NCI-H748 (cell line): ENCODE measurements at regions not wholly inside any gene's neighbourhood (a gene's known extent, or its start where the extent isn't known, plus 50 kb on each side); places are given as distances from the start of the nearest gene placed in this dataset.
"Not testable (repeated sequence)": the region's sequence is repeated elsewhere in the genome, so short reads cannot be mapped to it uniquely, and the experiment has no call there.

Experiments used
- DNase-seq: peaks from one replicate; lab custom pipeline; 2025; ENCODE audit not compliant: unreplicated experiment; lab: John Stamatoyannopoulos, UW

DNA sequence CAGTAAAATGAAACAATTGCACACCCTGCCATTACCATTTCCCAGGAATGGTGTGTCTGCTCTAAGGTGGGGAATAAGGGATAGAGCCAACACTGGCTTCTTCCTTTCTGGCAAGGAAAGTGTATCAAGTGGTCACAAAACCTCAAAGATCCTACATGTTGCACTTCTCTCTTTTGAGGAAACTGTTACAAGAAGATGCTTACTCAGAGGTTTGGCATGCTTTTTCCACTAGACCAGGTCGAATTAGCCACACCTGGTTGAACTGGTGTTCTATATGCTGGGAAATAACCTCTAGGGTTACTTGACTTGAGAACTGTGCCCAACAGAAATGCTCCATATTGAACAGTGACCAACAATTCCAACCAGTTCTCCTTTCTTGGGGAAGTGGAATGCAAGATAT, 102.9 kb downstream of the LRRN1 start:
- no peak for DNase-seq

- no peak for DNase-seq
These were observed 106.9 kb downstream of the LRRN1 start for GRCh38 chr3:3906171-3906570.

- no peak for DNase-seq
These were observed 107.8 kb downstream of the LRRN1 start for GRCh38 chr3:3907023-3907422.

DNA sequence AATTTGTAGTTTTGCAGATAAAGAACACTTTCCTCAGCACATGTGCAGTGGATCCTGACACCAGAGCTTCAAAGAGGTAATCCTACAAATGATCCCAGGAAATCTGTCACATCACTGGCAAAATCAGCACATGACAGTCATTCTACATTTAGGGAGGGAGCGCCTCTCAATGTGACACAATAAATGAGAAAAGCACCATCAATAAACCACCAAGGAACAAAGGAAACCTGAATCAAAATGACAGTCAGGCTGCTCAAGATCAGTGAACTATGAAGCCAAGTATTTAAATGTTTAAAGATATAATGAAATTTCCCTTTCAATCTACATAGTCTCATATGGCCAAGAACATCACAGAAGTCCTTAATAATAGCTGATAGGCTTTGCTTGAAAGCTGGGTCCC, 119.5 kb downstream of the LRRN1 start:
- no peak for DNase-seq

GRCh38 chr3:3919316-3919715, 120.1 kb downstream of the LRRN1 start:
- no peak for DNase-seq

GRCh38 chr3:3923619-3924018, 124.4 kb downstream of the LRRN1 start:
- DNase-seq, result no peak

GRCh38 chr3:3927198-3927597, 128.0 kb downstream of the LRRN1 start:
- DNase-seq, result no peak

DNA sequence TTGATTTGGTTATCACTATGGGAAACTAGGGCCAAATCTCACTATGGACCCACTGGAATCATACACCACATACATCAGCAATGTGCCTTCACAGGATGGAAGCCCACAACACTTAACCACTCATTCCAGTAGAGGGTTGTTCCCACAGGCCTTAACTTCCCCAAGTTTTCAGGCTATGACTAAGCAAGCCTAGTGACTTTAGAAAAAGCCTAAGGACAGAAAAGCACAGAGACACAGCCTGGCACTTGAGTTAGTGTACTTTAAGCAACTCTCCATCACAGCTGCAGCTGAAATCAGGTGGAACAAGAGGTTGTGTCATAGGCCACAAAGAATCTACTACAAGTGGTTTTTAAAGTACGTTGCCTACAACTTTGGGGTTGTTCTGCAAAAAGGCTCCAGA, 128.7 kb downstream of the LRRN1 start:
- no peak for DNase-seq

- not testable (repeated sequence) for DNase-seq
These were observed 142.1 kb downstream of the LRRN1 start for GRCh38 chr3:3941380-3941779.

DNA sequence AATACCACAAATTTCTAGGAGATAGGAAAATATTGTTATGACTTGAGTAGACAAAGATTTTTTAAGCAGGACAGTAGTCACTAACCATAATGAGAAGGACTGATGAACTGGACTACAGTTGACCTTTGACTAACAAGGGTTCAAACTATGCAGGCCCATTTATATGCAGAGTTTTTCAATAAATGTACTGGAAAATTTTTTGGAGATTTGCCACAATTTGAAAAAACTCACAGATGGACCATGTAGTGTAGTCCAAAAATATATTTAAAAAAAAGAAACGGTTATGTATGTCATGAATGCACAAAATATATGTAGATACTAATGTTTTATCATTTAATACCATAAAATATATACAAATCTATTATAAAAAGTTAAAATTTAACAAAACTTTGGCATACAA, 151.8 kb downstream of the LRRN1 start:
- DNase-seq, result no peak

DNA sequence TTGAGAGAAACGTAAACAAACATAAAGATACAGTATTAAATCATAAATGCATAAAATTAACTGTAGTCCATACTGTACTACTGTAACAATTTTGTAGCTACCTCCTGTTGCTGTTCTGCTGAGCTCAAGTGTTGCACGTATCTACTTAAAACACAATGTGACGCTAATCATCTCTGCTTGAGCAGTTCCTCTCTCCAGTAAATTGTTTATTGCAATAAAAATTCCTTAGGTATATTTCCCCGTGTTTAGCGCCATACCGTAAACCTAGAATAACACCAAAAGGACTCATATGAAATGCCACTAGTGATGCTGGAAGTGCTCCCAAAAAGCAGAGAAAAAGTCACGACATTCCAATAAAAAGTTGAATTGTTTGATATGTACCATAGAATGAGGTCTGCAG, 152.3 kb downstream of the LRRN1 start:
- DNase-seq, result no peak

DNA sequence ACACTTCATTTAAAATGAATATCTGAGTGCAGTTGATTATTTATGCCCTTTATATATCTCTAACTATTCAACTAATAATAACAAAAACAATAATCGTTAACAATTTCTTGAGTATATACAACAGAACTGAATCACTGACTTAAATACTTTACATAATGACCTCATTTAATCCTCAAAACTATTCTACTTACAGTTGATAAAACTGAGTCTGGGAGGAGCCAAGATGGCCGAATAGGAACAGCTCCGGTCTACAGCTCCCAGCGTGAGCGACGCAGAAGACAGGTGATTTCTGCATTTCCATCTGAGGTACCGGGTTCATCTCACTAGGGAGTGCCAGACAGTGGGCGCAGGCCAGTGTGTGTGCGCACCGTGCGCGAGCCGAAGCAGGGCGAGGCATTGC, 163.6 kb downstream of the LRRN1 start:
- DNase-seq, result peak; percentile 40

DNA sequence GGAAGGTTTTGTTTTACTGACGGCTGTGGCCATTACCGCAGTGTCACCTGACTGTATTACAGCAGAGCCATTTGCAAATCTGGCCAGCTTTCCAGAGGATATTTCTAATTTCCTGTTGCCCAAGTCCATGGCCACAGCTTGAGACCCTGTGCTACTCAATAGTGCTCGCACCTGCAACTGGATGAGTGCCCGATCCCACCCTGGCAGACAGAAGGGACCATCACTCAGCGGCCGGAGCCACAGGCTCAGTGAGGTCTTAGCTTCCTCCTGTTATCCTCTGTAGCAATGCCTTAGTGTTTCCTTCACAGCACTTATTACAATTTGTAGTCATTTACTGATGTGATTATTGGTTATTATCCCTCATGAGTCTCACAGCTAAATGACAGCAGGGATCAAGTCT, 184.8 kb downstream of the LRRN1 start:
- DNase-seq, result no peak

- no peak for DNase-seq
These were observed 192.4 kb downstream of the LRRN1 start for GRCh38 chr3:3991598-3991997.

GRCh38 chr3:3992312-3992874, 193.2 kb downstream of the LRRN1 start:
- no peak for DNase-seq

- peak; percentile 58 for DNase-seq
These were observed 199.1 kb downstream of the LRRN1 start for GRCh38 chr3:3998140-3998922.

DNA sequence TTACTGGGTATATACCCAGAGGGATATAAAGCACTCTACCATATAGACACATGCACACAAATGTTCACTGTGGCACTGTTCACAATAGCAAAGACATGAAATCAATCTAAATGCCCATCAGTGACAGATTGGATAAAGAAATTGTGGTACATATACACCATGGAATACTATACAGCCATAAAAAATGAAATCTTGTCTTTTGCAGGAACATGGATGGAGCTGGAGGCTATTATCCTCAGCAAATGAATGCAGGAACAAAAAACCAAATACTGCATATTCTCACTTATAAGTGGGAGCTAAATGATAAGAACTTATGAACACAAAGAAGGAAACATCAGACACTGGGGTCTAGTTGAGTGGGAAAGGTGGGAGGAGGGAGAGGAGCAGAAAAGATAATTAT, 200.1 kb downstream of the LRRN1 start:
- not testable (repeated sequence) for DNase-seq

GRCh38 chr3:4001976-4002375, 202.7 kb downstream of the LRRN1 start:
- DNase-seq, result no peak

GRCh38 chr3:4006288-4006687, 207.1 kb downstream of the LRRN1 start:
- DNase-seq, result no peak

GRCh38 chr3:4008205-4008604, 209.0 kb downstream of the LRRN1 start:
- DNase-seq, result no peak

GRCh38 chr3:4011166-4011565, 211.9 kb downstream of the LRRN1 start:
- no peak for DNase-seq

GRCh38 chr3:4015426-4015825, 216.2 kb downstream of the LRRN1 start:
- DNase-seq, result no peak

DNA sequence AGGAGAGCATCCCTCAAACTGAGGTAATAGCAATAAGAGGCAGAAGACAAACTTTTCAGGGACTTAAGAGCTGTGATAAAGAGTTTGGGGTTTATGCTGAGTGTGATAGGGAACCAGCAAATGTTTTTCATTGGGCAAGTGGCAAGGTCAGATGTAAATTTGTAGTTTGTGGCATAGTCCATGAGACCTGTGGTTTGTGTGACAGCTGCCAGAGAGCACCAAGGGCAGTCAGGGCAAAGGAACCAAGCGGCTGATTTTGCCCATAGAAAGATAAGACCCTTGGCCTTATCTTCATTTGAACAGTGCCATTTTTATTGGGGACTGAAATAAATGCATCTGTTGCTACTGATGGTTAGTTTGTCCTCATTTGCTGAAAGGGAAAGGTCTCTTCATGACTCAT, 220.3 kb downstream of the LRRN1 start:
- DNase-seq, result no peak
